Hematopoietic multipotent progenitor cell treated with erythropoietin and hydrocortisone succinate and interleukin-3 and kit ligand, for 8 days (in vitro differentiated cells): ENCODE measurements at regions not wholly inside any gene's neighbourhood (a gene's known extent, or its start where the extent isn't known, plus 50 kb on each side); places are given as distances from the start of the nearest gene placed in this dataset.

ENCODE experiments used
- DNase-seq: peaks from one replicate; pipeline ENCODE4 v3.0.0-alpha.2; 2015

- DNase-seq = no peak
Observed at GRCh38 chr17:54745239-54745638, 155.4 kb upstream of the TOM1L1 start.

- DNase-seq = no peak
Observed at GRCh38 chr17:54745862-54746261, 154.8 kb upstream of the TOM1L1 start.

GRCh38 chr17:54749157-54749556, 151.5 kb upstream of the TOM1L1 start:
- DNase-seq = no peak

GRCh38 chr17:54754560-54754959, 146.1 kb upstream of the TOM1L1 start:
- DNase-seq = no peak

GRCh38 chr17:54760836-54761235, 139.8 kb upstream of the TOM1L1 start:
- no peak for DNase-seq

- DNase-seq = no peak
Observed at GRCh38 chr17:54770836-54771235, 129.8 kb upstream of the TOM1L1 start.

GRCh38 chr17:54771409-54771915, 129.2 kb upstream of the TOM1L1 start:
- no peak for DNase-seq

- DNase-seq = no peak
Observed at GRCh38 chr17:54780238-54780637, 120.4 kb upstream of the TOM1L1 start.

GRCh38 chr17:54781389-54781788, 119.3 kb upstream of the TOM1L1 start:
- DNase-seq = no peak

- no peak for DNase-seq
Observed at GRCh38 chr17:54784305-54784704, 116.3 kb upstream of the TOM1L1 start.

GRCh38 chr17:54785643-54786268, 114.9 kb upstream of the TOM1L1 start:
- no peak for DNase-seq

- no peak for DNase-seq
Observed at GRCh38 chr17:54789101-54789880, 111.4 kb upstream of the TOM1L1 start.

- DNase-seq = no peak
Observed at GRCh38 chr17:54793271-54793670, 107.4 kb upstream of the TOM1L1 start.

GRCh38 chr17:54795046-54795445, 105.6 kb upstream of the TOM1L1 start:
- DNase-seq = no peak

GRCh38 chr17:54807331-54807730, 93.3 kb upstream of the TOM1L1 start:
- no peak for DNase-seq

- DNase-seq = no peak
Observed at GRCh38 chr17:54813896-54814295, 86.8 kb upstream of the TOM1L1 start.

GRCh38 chr17:54814371-54814770, 86.3 kb upstream of the TOM1L1 start:
- DNase-seq = no peak

- no peak for DNase-seq
Observed at GRCh38 chr17:54834086-54834485, 66.6 kb upstream of the TOM1L1 start.

- DNase-seq = no peak
Observed at GRCh38 chr17:54835015-54835414, 65.6 kb upstream of the TOM1L1 start.

- DNase-seq = no peak
Observed at GRCh38 chr17:54836723-54837462, 63.8 kb upstream of the TOM1L1 start.

GRCh38 chr17:54838651-54839421, 61.8 kb upstream of the TOM1L1 start:
- DNase-seq = no peak

GRCh38 chr17:54839447-54839846, 61.2 kb upstream of the TOM1L1 start:
- no peak for DNase-seq
